Astrocyte of the hippocampus (primary cell): ENCODE measurements at regions not wholly inside any gene's neighbourhood (a gene's known extent, or its start where the extent isn't known, plus 50 kb on each side); places are given as distances from the start of the nearest gene placed in this dataset.

ENCODE experiments used
- DNase-seq: peaks from one replicate; pipeline ENCODE4 v3.0.0; 2011; ENCODE audit warnings: low read depth, low spot score

GRCh38 chr11:59302991-59303390, 55.7 kb upstream of the OR5AN1 start:
- DNase-seq = no peak

GRCh38 chr11:59295435-59295834, 63.3 kb upstream of the OR5AN1 start:
- DNase-seq = no peak

- DNase-seq = no peak
Observed at GRCh38 chr11:59292611-59293010, 66.1 kb upstream of the OR5AN1 start.

GRCh38 chr11:59291228-59291627, 67.5 kb upstream of the OR5AN1 start:
- DNase-seq = no peak

DNA sequence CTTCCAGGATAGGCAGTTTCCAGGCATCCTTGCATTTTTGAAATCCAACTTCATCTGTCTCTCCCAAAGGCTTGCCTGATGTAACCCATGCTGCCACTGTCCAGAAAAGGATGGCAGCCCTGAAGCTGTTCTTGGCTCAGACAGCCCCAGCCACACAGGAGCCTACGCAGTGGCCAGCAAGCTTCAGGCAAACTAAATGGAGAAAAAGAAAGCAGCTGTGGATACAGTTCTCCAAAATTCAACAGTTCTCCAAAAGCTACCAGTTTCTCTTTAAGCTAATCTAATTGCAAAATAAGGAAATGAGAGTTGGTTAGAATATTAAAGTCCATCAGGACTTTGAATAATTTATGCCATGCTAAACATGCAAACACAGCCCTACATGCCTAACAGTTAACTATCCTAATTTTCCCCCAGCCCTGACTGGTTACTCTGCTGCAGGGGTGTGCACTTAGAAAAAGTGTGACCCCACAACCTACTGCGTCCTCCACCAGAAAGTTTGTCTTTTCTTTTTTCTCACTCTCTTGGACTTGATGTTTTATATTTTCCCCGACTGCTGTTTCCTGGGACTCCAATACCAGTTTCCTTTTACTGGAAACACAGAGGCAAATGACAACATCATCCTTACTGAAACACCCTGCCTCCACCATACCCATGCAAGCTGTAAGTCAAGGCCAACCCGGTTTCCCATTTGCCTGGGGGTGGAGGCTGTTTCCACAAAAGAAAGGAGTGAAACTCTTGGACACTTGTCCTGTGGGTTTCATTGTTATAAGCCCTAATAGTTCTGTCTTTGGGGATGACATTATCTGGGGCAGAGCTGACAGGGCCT, 69.1 kb upstream of the OR5AN1 start:
- no peak for DNase-seq

DNA sequence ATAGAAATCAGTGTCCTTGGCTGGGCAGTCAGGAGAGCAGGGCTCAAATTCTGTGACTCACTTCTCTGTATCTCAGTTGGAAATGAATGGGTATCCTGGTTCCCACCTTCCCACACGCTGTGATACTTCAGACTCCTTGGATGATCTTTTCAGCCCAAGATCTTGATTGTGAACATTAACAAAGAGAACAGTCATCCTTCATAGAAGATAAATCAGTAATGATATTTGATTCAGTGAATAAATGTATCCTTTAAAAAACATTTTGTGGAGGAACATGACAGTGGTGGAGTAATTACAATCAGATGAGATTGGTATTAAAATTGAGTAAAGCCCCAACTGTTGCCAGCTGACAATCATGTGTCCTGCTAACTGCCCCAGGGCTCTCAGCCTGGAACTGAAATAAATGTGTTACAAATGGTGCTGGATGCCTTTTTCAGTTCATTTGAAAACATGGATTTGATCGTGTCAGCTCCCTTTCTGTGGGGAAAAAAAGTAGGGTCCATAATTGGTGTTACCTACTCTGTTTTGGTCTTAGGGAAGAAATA, 72.9 kb upstream of the OR5AN1 start:
- no peak for DNase-seq

DNA sequence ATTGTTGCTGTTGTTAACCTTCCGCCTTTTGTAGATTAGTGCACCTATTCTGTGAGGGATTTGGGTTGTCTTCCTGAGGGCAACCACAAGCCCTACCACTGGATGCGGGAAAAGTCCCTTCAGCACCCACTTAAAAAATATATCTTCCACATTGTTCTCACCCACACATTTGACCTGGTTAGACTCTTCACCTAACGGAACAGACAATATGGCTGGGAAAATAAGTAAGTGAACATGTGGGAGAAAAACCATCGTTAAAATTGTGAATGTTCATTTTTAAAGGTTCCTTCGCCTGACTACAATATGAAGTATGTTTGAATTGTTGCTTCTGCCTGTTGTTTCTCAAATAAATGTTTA, 72.0 kb upstream of the MPEG1 start:
- DNase-seq = no peak

DNA sequence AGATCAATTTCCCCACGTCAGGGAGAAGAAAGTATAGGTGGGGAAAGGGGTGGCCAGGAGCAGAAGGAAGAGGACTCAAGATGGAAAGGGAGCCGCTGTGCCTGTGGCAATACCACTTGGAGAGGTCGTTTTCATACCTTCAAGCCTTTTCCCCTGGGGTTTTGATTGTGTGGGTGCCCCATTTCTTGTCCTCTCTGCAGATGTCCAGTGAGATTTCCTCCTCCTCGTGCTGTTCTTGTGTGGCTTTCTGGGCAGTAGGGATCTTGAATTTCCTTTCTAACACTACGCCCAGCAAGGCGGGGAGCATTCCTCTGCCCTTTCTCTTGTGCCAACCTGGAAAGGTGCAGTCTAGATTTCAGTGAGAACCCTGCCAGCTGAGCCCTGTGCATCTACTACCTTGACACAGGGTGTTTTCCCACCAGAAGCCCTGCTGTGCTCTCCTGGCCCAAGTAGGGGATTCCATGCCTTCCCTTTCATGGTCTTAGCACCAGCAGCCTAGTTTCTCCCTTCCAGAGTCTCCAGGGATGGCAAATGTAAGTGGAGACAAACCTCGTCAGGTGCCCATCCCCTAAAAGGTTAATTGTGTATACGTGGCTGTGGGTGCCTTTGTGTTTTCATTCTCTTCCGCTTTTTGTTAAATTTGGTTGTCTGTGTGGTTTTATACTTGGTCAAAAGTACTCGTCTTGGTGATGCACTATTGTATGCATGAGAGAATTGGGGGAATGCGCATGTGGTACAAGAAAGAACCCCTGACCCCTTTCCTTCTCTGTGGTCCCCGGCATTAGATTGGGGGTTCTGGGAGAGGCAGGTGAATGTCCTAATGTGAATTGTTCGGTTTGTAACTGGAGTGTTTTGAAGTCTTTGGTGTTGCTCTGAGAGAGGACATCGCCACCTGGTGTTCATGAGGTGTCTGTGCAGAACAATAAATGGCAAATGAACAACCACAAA, 71.4 kb upstream of the MPEG1 start:
- DNase-seq = peak; percentile 57

- DNase-seq = no peak
Observed at GRCh38 chr11:59283311-59283710, 70.6 kb upstream of the MPEG1 start.

DNA sequence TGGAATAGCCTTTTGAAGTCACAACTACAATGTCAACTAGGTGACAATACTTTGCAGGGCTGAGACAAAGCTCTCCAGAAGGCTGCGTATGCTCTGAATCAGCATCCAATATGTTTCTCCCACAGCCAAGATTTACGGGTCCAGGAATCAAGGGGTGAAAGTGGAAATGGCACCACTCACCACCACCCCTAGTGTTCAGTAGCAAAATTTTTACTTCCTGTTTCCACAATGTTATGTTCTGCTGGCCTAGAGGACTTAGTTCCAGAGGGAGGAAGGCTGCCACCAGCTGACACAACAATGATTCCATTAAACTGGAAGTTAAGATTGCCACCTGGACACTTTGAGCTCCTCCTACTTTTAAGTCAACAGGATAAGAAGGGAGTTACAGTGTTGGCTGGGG, 68.5 kb upstream of the MPEG1 start:
- DNase-seq = no peak

GRCh38 chr11:59273373-59273841, 60.7 kb upstream of the MPEG1 start:
- no peak for DNase-seq

DNA sequence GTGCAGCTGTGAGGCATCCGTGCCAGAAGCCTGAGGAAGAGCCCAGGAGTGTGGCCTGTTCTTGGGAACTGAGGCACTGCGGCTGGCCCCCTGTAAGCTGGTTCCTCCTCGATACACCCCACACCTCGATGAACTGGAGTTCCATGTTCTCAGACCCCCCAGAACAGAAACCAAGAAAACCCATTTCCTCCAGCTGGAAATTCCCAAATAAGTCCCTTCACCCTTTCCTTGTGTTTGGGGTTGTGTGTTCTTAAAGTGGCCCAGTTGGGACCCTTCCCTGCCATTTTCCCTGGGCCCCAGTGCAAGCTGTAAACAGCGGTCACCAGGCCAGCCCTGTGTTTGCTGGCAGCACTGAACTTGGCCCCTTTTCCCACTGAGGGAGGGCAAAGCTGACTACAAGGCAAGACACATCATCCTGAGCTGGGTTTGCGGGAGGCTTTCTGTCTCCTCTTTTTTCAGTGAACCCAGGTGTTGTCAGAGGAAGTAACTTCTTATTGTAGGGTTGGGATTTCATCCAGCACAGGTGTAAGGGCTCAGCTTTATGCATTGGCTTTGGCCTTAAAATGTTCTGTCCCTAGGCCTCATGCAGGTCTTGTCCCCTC, 60.1 kb upstream of the MPEG1 start:
- no peak for DNase-seq

GRCh38 chr11:59271811-59272327, 59.1 kb upstream of the MPEG1 start:
- DNase-seq = no peak

DNA sequence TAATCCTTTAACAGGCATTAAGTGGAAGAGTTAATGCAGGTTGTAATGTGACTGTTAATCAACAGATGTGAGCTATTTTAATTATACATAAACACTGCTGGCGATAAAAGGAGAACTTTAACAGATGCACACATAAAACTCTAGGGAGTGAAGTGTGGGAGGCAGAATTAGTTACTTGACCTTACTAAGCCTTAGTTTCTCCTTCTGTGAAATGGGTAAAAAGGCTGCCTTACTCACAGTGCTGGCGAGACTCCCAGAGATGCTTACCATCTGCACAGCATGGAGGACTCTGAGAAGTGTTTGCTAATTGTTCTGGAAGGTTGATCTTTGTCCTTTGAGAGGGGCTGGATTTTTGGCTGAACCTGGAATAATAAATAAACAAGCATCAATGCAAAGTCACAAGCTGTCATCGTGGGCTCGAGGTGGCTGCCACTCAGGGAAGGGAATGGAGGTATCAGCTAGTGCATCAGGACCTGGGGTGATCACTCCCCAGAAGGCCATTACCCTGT, 58.6 kb upstream of the MPEG1 start:
- DNase-seq = no peak

DNA sequence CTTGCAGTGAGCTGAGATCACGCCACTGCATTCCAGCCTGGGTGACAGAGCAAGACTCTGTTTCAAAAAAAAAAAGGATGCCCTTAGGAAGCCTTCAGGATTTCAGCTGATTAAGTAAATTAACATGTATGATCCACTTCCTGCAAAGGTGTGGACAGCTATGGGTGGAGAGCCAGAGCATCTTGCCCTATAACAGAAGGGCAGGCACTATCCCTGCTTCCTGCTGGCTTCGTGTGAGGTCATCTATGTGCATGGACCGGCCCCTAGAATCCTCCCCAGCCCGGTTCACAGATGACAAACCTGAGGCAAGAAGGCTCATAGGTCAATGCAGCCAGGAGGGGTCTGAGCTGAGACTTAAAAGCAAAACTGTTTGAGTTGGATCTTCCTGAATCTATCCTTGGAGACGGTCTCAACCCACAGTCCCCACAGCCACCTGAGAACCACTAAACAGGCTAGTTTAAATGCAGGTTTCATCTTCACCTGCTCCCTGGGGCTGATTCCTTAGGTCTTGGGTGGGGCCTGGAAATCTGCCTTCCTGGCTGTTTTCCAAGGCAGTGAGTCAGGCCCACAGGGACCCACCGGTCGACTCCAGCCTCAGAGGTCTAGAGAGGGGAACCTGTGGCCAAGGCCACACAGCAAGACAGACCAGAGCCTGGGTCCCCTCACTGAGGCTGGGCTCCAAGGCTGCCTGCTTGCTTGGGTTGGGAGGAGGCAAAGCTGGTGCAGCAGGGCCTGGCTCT, 55.2 kb upstream of the MPEG1 start:
- DNase-seq = no peak

GRCh38 chr11:59267196-59267595, 54.5 kb upstream of the MPEG1 start:
- no peak for DNase-seq

DNA sequence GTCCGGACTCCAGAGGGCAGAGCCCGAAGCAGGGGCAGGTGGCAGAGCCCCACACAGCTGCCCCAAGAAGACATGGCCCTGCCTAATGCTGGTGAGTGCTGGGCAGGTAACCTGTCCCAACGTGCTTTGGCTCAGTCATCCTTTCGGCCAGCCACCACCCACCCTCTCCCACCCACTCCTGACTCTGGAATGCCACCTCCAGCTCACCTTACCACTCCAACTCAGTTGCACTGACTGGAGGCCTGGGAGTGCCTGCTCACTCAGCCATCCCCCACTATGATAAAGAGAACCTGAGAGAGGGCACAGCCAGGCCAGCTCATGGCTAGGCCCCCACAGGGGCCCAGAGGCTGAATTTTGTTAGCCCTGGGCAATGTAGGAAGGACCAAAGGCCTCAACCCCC, 53.8 kb upstream of the MPEG1 start:
- no peak for DNase-seq

- no peak for DNase-seq
Observed at GRCh38 chr11:59265735-59266134, 53.0 kb upstream of the MPEG1 start.

DNA sequence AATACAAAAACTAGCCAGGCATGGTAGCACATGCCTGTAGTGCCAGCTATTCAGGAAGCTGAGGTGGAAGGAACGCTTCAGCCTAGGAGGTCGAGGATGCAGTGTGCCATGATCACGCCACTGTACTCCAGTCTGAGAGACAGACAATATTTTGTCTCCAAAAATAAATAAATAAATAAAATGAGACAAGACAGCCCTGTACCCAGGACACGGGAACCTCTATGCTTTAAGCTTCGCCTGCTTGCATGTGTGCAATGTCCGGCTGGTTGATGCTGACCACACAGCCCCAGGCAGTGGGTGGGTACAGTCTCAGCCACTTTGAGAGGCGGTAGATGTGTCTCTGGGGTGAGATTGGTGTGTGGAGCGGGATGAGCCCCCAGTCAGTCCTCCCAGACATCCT, 52.0 kb upstream of the MPEG1 start:
- no peak for DNase-seq

GRCh38 chr11:59263225-59263894, 50.6 kb upstream of the MPEG1 start:
- DNase-seq = no peak
